Gastroesophageal sphincter (tissue), 4 donors: ENCODE measurements at regions not wholly inside any gene's neighbourhood (a gene's known extent, or its start where the extent isn't known, plus 50 kb on each side); places are given as distances from the start of the nearest gene placed in this dataset.
"Not testable (repeated sequence)": the region's sequence is repeated elsewhere in the genome, so short reads cannot be mapped to it uniquely, and the experiment has no call there.

Source experiments
- ATAC-seq: fragments of 150-250 bp; one replicate; pipeline ENCODE4 v1.9.1; 2016; ENCODE audit warnings: mild to moderate bottlenecking, moderate library complexity
- H3K27ac ChIP-seq, 4 donors: fragments of 200-600 bp; sonication (generic) in 3 of 4; 1 replicate in 3 of 4; 2 replicates in 1 of 4; pipeline ENCODE4 v1.5.1; 2016 to 2019
- H3K27me3 ChIP-seq: fragments of 200-600 bp; sonication (generic); one replicate; pipeline ENCODE4 v1.5.1; 2019
- H3K36me3 ChIP-seq, 2 donors: fragments of 200-600 bp; sonication (generic); one replicate each; pipeline ENCODE4 v1.5.1; 2019; ENCODE audit warnings: control low read depth in 1 of 2
- H3K4me1 ChIP-seq, 3 donors: fragments of 200-600 bp; sonication (generic); 1 replicate in 2 of 3; 2 replicates in 1 of 3; pipeline ENCODE4 v1.5.1; 2016 to 2019; ENCODE audit warnings: control low read depth in 2 of 3
- H3K4me3 ChIP-seq, 2 donors: fragments of 200-600 bp; sonication (generic); one replicate each; pipeline ENCODE4 v1.5.1; 2019; ENCODE audit warnings: mild to moderate bottlenecking in 1 of 2, moderate library complexity in 1 of 2
- H3K9me3 ChIP-seq, 3 donors: fragments of 200-600 bp; sonication (generic); one replicate each; pipeline ENCODE4 v1.5.1; 2017 to 2019; ENCODE audit warnings: control low read depth in 2 of 3
- EP300 ChIP-seq: sonication (generic); formaldehyde crosslinking; IDR thresholded peaks from one replicate; pipeline ENCODE4 v1.6.1; 2017; ENCODE audit warnings: antibody characterized with exemption, mild to moderate bottlenecking
- POLR2A ChIP-seq, 2 donors: fragments of 450-650 bp; IDR thresholded peaks; one replicate each; pipeline ENCODE4 v1.6.1; 2017; ENCODE audit warnings: antibody characterized with exemption in 2 of 2, mild to moderate bottlenecking in 2 of 2, moderate library complexity in 1 of 2
- POLR2AphosphoS5 ChIP-seq: sonication (generic); formaldehyde crosslinking; IDR thresholded peaks from one replicate; pipeline ENCODE4 v1.6.1; 2017; ENCODE audit warnings: antibody characterized with exemption
- WGBS, 2 donors: methylation state at CpG; one replicate each; pipeline ENCODE4 v1.1.5; 2018; ENCODE audit warnings: low coverage in 1 of 2; 5-methylcytosine and 5-hydroxymethylcytosine counted together
- TF ChIP-seq, protein P1 (sequence below), 4 experiments: fragments of 200-600 bp in 2 of 4; fragments of 450-650 bp in 2 of 4; sonication (generic) in 1 of 4; IDR thresholded peaks; one replicate each; pipeline ENCODE4 v1.5.1; 2017 to 2019; ENCODE audit warnings: antibody characterized with exemption in 4 of 4, mild to moderate bottlenecking in 2 of 4, moderate library complexity in 2 of 4

DNA sequence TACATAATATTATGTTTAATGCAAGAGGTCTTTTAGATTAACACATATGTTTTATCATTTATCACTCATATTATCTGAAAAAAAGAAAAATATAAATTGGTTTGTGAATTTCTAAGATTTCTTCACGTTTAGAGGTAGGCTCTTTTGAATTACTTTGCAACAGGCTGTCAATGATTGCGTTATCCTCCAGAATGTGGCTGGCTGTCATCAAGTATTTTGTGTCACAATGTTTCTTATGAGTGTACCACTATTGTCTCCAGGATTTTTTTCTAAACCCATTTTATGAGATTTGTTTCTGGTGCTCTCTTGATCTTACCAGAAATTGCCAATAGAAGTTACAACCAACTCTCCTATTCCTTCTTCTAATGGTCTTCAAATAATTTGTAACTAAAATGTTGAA, 307.9 kb downstream of the DMAC1 start:
- WGBS, 2 donors = 79 to 84% methylated on average over 2 of the region's 2 CpGs
- Histone ChIP-seq H3K27me3 (no peaks in the 10 kb centered on the region), H3K27ac (no peak overlapping the region), H3K36me3 (no peaks in the 10 kb centered on the region), H3K4me3 (no peak overlapping the region), H3K9me3 (no peaks in the 10 kb centered on the region), H3K4me1 (no peaks in the 10 kb centered on the region)
- no peak for TF ChIP-seq POLR2A (IDR thresholded peaks at IDR 0.05)
- no peak for TF ChIP-seq EP300
- no peak for TF ChIP-seq POLR2AphosphoS5
- TF ChIP-seq, protein P1, sequence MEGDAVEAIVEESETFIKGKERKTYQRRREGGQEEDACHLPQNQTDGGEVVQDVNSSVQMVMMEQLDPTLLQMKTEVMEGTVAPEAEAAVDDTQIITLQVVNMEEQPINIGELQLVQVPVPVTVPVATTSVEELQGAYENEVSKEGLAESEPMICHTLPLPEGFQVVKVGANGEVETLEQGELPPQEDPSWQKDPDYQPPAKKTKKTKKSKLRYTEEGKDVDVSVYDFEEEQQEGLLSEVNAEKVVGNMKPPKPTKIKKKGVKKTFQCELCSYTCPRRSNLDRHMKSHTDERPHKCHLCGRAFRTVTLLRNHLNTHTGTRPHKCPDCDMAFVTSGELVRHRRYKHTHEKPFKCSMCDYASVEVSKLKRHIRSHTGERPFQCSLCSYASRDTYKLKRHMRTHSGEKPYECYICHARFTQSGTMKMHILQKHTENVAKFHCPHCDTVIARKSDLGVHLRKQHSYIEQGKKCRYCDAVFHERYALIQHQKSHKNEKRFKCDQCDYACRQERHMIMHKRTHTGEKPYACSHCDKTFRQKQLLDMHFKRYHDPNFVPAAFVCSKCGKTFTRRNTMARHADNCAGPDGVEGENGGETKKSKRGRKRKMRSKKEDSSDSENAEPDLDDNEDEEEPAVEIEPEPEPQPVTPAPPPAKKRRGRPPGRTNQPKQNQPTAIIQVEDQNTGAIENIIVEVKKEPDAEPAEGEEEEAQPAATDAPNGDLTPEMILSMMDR (IDR thresholded peaks at IDR 0.05) = no peak
- no peak for ATAC-seq

DNA sequence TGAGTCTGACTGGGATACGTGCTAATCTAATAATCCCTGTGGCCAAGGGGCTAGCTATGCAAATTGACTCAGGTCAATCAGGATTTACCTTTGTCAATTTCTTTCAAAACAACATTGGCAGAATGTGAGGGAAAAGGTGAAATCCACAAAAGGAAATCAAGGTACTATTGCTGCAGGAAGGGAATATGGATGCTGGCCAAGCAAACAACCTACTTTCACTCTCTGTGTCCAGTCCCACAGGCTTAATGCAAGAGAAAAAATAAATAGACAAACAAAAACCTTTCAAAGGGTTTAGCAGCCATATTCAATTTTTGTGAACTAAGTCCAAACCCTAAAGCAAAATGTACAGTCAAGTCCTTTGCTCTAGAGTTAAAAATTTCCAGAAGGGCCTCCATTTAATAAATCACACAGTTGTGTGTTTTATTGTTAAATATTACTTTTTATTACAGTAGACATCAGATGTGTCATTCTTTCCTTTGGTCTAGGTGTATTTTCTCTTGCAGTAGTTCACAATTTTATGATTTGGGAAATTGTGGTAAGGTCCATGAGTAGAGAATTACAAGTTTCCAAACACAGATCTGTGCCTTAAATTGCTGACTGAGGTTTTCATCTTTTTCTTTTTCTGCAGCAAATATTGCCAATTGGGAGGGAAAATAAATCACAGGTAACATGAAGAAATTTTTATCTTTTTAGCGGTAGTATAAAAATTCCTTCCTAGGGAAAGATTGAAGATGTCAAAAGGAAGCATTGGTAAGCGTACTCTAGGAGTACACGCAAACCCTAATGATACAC, 309.1 kb downstream of the DMAC1 start:
- no peaks in the 10 kb centered on the region for H3K9me3 ChIP-seq
- H3K4me1 ChIP-seq = no peaks in the 10 kb centered on the region
- TF ChIP-seq, protein P1 (IDR thresholded peaks at IDR 0.05) = no peak
- TF ChIP-seq POLR2AphosphoS5 (no peak), EP300 (no peak), POLR2A (IDR thresholded peaks at IDR 0.05) (no peak)
- no peak overlapping the region for H3K27ac ChIP-seq
- ATAC-seq = no peak
- no peak overlapping the region for H3K4me3 ChIP-seq
- H3K27me3 ChIP-seq = no peaks in the 10 kb centered on the region
- WGBS, 2 donors = 80 to 95% methylated on average over 1 to 4 of the region's 4 CpGs
- H3K36me3 ChIP-seq = no peaks in the 10 kb centered on the region

DNA sequence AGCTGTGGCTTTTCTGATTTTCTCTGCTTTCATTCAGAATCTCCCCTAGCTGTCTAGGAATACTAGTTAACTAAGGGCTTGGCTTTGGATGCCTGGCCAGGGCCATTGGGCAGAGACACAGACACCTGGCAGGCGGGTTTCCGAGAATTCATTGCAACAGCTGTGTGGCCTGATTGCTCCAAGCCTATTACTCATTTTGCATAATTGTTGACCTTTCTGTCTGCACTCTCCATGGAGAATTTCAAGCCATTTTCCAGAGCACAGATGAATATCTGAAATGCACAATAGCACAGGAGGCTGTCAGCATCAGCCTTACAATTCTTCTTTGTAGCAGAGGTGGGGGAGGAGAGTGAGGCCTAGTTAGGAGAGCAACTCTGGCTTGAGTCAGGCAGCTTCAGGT, 310.5 kb downstream of the DMAC1 start:
- TF ChIP-seq, protein P1 (IDR thresholded peaks at IDR 0.05) = no peak
- TF ChIP-seq EP300 = no peak
- no peak for TF ChIP-seq POLR2AphosphoS5
- TF ChIP-seq POLR2A (IDR thresholded peaks at IDR 0.05) = no peak
- no peak overlapping the region for H3K4me3 ChIP-seq
- ATAC-seq = no peak
- 33 to 40% methylated on average over 1 to 2 of the region's 2 CpGs for WGBS, 2 donors
- H3K4me1 ChIP-seq = no peaks in the 10 kb centered on the region
- H3K9me3 ChIP-seq = no peaks in the 10 kb centered on the region
- no peaks in the 10 kb centered on the region for H3K36me3 ChIP-seq
- no peak overlapping the region for H3K27ac ChIP-seq
- H3K27me3 ChIP-seq = no peaks in the 10 kb centered on the region

DNA sequence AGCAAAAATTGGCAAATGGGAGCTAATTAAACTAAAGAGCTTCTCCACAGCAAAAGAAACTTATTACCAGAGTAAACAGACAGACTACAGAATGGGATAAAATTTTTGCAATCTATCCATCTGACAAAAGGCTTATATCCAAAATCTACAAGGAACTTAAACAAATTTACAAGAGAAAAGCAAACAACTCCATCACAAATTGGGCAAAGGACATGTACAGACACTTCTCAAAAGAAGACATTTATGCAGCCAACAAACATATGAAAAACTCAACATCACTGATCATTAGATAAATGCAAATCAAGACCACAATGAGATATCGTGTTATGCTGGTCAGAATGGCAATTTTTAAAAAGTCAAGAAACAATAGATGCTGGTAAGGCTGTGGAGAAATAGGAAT, 315.6 kb downstream of the DMAC1 start:
- not testable (repeated sequence) for H3K36me3 ChIP-seq, H3K4me3 ChIP-seq, ATAC-seq, H3K9me3 ChIP-seq, H3K4me1 ChIP-seq, H3K27ac ChIP-seq, H3K27me3 ChIP-seq
- WGBS, 2 donors = 83 to 100% methylated on average over 1 of the region's 1 CpG

DNA sequence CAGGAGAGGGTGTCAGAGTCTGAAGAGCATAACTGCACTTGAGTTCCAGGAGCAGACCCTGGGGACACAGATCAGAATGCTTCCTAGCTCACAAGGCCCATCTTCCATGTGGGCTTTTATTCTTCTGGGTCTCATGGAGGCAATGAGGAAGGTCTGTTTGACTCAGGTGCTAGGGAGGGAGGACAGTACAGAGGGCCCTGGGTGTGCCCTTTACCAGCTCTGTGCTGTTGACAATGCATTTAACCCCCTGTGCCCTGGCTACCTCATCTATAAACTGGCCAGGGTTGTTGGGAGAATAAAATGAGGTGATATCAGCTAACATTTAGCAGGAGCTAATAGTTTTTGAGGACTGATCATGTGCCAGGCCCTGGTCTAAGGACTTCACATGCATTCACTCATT, 318.0 kb downstream of the DMAC1 start:
- no peak for TF ChIP-seq EP300
- TF ChIP-seq, protein P1 (IDR thresholded peaks at IDR 0.05) = no peak
- no peak for TF ChIP-seq POLR2AphosphoS5
- TF ChIP-seq POLR2A (IDR thresholded peaks at IDR 0.05) = no peak
- no peaks in the 10 kb centered on the region for H3K4me1 ChIP-seq
- no peak for ATAC-seq
- H3K9me3 ChIP-seq = no peaks in the 10 kb centered on the region
- no peaks in the 10 kb centered on the region for H3K36me3 ChIP-seq
- H3K27ac ChIP-seq = no peak overlapping the region
- no peak overlapping the region for H3K4me3 ChIP-seq
- H3K27me3 ChIP-seq = no peaks in the 10 kb centered on the region
